DOHH2 (cell line): ENCODE measurements at regions not wholly inside any gene's neighbourhood (a gene's known extent, or its start where the extent isn't known, plus 50 kb on each side); places are given as distances from the start of the nearest gene placed in this dataset.
"Not testable (repeated sequence)": the region's sequence is repeated elsewhere in the genome, so short reads cannot be mapped to it uniquely, and the experiment has no call there.

Experiments used
- H3F3A ChIP-seq: fragments of 200-600 bp; sonication (generic), shearing (Covaris generic); 2 replicates; pipeline ENCODE4 v1.6.0; 2016; ENCODE audit warnings: antibody characterized with exemption, mild to moderate bottlenecking; ENCODE audit not compliant: control insufficient read depth, insufficient read depth
- H3K27ac ChIP-seq: fragments of 200-600 bp; sonication (generic); 2 replicates; pipeline ENCODE4 v1.5.1; 2014; ENCODE audit warnings: low read depth, mild to moderate bottlenecking, low read length, moderate library complexity
- H3K27me3 ChIP-seq: fragments of 200-600 bp; sonication (generic); 2 replicates; pipeline ENCODE4 v1.6.1; 2014; ENCODE audit warnings: mild to moderate bottlenecking, low read length, mixed read lengths; ENCODE audit not compliant: control insufficient read depth
- H3K36me3 ChIP-seq: fragments of 200-600 bp; sonication (generic); 2 replicates; pipeline ENCODE4 v1.6.1; 2014; ENCODE audit warnings: mild to moderate bottlenecking, low read length, moderate library complexity, mixed read lengths; ENCODE audit not compliant: control insufficient read depth
- H3K4me1 ChIP-seq: fragments of 200-600 bp; sonication (generic); 2 replicates; pipeline ENCODE4 v1.6.1; 2014; ENCODE audit warnings: mild to moderate bottlenecking, low read length, mixed read lengths; ENCODE audit not compliant: control insufficient read depth
- H3K4me2 ChIP-seq: fragments of 200-600 bp; sonication (generic); 2 replicates; pipeline ENCODE4 v1.6.0; 2014; ENCODE audit warnings: mild to moderate bottlenecking, low read length, moderate library complexity
- H3K4me3 ChIP-seq: fragments of 200-600 bp; sonication (generic); 2 replicates; pipeline ENCODE4 v1.5.1; 2014; ENCODE audit warnings: mild to moderate bottlenecking, low read length, mixed read lengths
- H3K79me2 ChIP-seq: fragments of 200-600 bp; sonication (generic); 2 replicates; pipeline ENCODE4 v1.6.1; 2014; ENCODE audit warnings: mild to moderate bottlenecking, low read length, mixed read lengths; ENCODE audit not compliant: control insufficient read depth
- H3K9me2 ChIP-seq: fragments of 200-600 bp; sonication (generic); replicated peaks from 2 replicates; pipeline ENCODE4 v1.6.1; 2014; ENCODE audit warnings: mild to moderate bottlenecking, low read length, mixed read lengths; ENCODE audit not compliant: control insufficient read depth
- H3K9me3 ChIP-seq: fragments of 200-600 bp; sonication (generic); 2 replicates; pipeline ENCODE4 v1.6.1; 2014; ENCODE audit warnings: antibody characterized with exemption, low read length, mixed read lengths; ENCODE audit not compliant: control insufficient read depth, insufficient read depth
- H4K20me1 ChIP-seq: fragments of 200-600 bp; sonication (generic); 2 replicates; pipeline ENCODE4 v1.6.0; 2014; ENCODE audit warnings: low read depth, mild to moderate bottlenecking, antibody characterized with exemption, low read length, moderate library complexity; ENCODE audit not compliant: control insufficient read depth, insufficient read depth
- EZH2phosphoT487 ChIP-seq: fragments of 200-600 bp; sonication (generic); IDR thresholded peaks from 2 replicates; pipeline ENCODE4 v1.6.1; 2017; ENCODE audit warnings: borderline replicate concordance, mild to moderate bottlenecking, antibody characterized with exemption, low read length, moderate library complexity, mixed read lengths
- TF ChIP-seq, protein P1 (sequence below): fragments of 200-600 bp; sonication (generic); IDR thresholded peaks from one replicate; pipeline ENCODE4 v1.5.1; 2014; ENCODE audit warnings: antibody characterized with exemption, mild to moderate bottlenecking, low read depth, low read length; ENCODE audit not compliant: poor library complexity, severe bottlenecking

GRCh38 chr1:56254130-56254529 lies 325.2 kb downstream of the PLPP3 start:
- TF ChIP-seq, protein P1, sequence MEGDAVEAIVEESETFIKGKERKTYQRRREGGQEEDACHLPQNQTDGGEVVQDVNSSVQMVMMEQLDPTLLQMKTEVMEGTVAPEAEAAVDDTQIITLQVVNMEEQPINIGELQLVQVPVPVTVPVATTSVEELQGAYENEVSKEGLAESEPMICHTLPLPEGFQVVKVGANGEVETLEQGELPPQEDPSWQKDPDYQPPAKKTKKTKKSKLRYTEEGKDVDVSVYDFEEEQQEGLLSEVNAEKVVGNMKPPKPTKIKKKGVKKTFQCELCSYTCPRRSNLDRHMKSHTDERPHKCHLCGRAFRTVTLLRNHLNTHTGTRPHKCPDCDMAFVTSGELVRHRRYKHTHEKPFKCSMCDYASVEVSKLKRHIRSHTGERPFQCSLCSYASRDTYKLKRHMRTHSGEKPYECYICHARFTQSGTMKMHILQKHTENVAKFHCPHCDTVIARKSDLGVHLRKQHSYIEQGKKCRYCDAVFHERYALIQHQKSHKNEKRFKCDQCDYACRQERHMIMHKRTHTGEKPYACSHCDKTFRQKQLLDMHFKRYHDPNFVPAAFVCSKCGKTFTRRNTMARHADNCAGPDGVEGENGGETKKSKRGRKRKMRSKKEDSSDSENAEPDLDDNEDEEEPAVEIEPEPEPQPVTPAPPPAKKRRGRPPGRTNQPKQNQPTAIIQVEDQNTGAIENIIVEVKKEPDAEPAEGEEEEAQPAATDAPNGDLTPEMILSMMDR: no peak
- TF ChIP-seq EZH2phosphoT487: no peak
- Histone ChIP-seq H3K79me2 (no peaks in the 10 kb centered on the region), H4K20me1 (no peaks in the 10 kb centered on the region), H3K4me3 (no peak overlapping the region), H3K9me3 (no peaks in the 10 kb centered on the region), H3K36me3 (no peaks in the 10 kb centered on the region), H3K4me2 (no peak overlapping the region), H3K4me1 (no peaks in the 10 kb centered on the region), H3K27ac (no peak overlapping the region), H3F3A (no peaks in the 10 kb centered on the region), H3K27me3 (no peaks in the 10 kb centered on the region), H3K9me2 (no peaks in the 10 kb centered on the region; the same call in 1 of the 2 replicates)

GRCh38 chr1:56250809-56251208 lies 328.6 kb downstream of the PLPP3 start:
- Histone ChIP-seq H3K4me2 (no peak overlapping the region), H3K9me2 (no peaks in the 10 kb centered on the region; the same call in 1 of the 2 replicates), H3K4me1 (no peaks in the 10 kb centered on the region), H3K27me3 (no peaks in the 10 kb centered on the region), H3K27ac (no peak overlapping the region), H3K79me2 (no peaks in the 10 kb centered on the region), H3K4me3 (no peak overlapping the region), H4K20me1 (no peaks in the 10 kb centered on the region), H3F3A (no peaks in the 10 kb centered on the region), H3K9me3 (no peaks in the 10 kb centered on the region), H3K36me3 (no peaks in the 10 kb centered on the region)
- TF ChIP-seq EZH2phosphoT487: no peak
- TF ChIP-seq, protein P1: no peak

DNA sequence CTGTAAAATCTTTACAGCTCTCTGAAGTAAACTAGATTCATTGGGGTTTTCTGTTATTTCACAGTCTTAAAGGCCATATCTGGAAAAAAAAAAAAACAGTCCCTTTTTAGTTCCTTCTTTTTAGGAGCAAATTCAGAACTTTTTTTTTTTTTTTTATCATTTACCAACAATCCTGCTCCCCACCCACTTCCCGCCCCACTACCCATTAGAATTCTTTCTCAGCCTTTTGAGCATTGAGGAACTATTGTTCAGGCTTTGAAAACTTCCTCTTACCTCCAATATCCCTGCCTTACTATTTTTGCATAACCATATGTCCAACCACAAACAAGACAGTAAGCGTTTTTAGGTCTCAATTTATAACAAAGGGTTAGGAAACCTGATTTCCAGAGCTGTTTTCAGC lies 330.1 kb downstream of the PLPP3 start:
- H3K4me3 ChIP-seq: no peak overlapping the region
- no peaks in the 10 kb centered on the region for H3K9me3 ChIP-seq
- no peaks in the 10 kb centered on the region for H4K20me1 ChIP-seq
- H3K4me1 ChIP-seq: no peaks in the 10 kb centered on the region
- no peaks in the 10 kb centered on the region for H3K27me3 ChIP-seq
- no peak overlapping the region for H3K27ac ChIP-seq
- TF ChIP-seq, protein P1: no peak
- no peak for TF ChIP-seq EZH2phosphoT487
- H3K9me2 ChIP-seq: no peaks in the 10 kb centered on the region; the same call in 1 of the 2 replicates
- no peaks in the 10 kb centered on the region for H3K79me2 ChIP-seq
- H3F3A ChIP-seq: no peaks in the 10 kb centered on the region
- no peak overlapping the region for H3K4me2 ChIP-seq
- H3K36me3 ChIP-seq: no peaks in the 10 kb centered on the region

GRCh38 chr1:56248138-56248537 lies 331.2 kb downstream of the PLPP3 start:
- H3K4me2 ChIP-seq: no peak overlapping the region
- no peak overlapping the region for H3K4me3 ChIP-seq

DNA sequence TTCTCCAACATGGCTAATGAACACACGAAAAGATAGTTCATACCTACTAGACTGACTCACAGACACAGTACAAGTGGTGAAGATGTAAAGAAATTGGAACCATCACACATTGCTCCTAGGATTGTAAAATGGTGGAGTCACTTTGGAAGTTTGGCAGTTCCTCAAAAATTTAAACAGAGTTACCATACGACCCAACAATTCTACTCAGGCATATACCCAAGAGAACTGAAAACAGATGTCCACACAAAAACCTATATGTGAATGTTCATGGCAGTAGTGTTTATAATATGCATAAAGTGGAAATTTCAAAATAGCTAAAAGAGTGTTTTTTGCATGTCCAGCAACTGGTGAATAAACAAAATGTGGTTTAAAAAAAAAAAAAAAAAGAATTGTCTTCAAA lies 332.6 kb downstream of the PLPP3 start:
- H3K9me2 ChIP-seq, H4K20me1 ChIP-seq, H3K4me1 ChIP-seq, H3K27ac ChIP-seq, H3K4me2 ChIP-seq, H3K27me3 ChIP-seq, H3K36me3 ChIP-seq, H3K79me2 ChIP-seq, H3K9me3 ChIP-seq, H3K4me3 ChIP-seq, H3F3A ChIP-seq: not testable (repeated sequence)

More at GRCh38 chr1:56248138-56248537, 331.2 kb downstream of the PLPP3 start:
- H3K79me2 ChIP-seq: no peaks in the 10 kb centered on the region
- H4K20me1 ChIP-seq: no peaks in the 10 kb centered on the region
- TF ChIP-seq EZH2phosphoT487: no peak
- TF ChIP-seq, protein P1: no peak
- no peaks in the 10 kb centered on the region for H3K27me3 ChIP-seq
- no peaks in the 10 kb centered on the region for H3F3A ChIP-seq
- H3K36me3 ChIP-seq: no peaks in the 10 kb centered on the region
- no peak overlapping the region for H3K27ac ChIP-seq
- H3K9me3 ChIP-seq: no peaks in the 10 kb centered on the region
- H3K4me1 ChIP-seq: no peaks in the 10 kb centered on the region
- no peaks in the 10 kb centered on the region; the same call in 1 of the 2 replicates for H3K9me2 ChIP-seq
